Endothelial cell of umbilical vein (primary cell): ENCODE measurements at regions not wholly inside any gene's neighbourhood (a gene's known extent, or its start where the extent isn't known, plus 50 kb on each side); places are given as distances from the start of the nearest gene placed in this dataset.

Source experiments
- BruUV-seq: library from RNA; stranded (reverse); fragments of 400-500 nt; replicated peaks from 2 replicates; lab custom pipeline; 2021; lab: Mats Ljungman, UMichigan
- CTCF ChIA-PET: fragments of 300-600, 350-600 bp; sonication (Branson Sonifier 250); formaldehyde crosslinking; loops from one replicate; lab custom pipeline; 2021; ENCODE audit warnings: antibody characterized with exemption, inconsistent platforms; lab: Charles Lee
- POLR2A ChIA-PET: fragments of 300-600, 350-600 bp; sonication (Branson Sonifier 250); formaldehyde crosslinking; loops from one replicate; lab custom pipeline; 2021; ENCODE audit warnings: antibody characterized with exemption, inconsistent platforms; lab: Charles Lee
- DNase-seq: peaks from one replicate; pipeline ENCODE4 v3.0.0-alpha.2; 2011; ENCODE audit warnings: low read depth, low spot score
- FAIRE-seq: peaks from 2 replicates; lab custom pipeline; 2011; peaks lifted over from hg19 to GRCh38; lab: Jason Lieb, UNC
- H2AFZ ChIP-seq: 2 replicates; pipeline ENCODE4 v1.6.0; 2012; ENCODE audit warnings: low read depth, low read length, control low read depth, inconsistent platforms
- H3K27ac ChIP-seq: 2 replicates; pipeline ENCODE4 v1.5.1; 2011; ENCODE audit warnings: low read depth, mild to moderate bottlenecking, control low read depth, low read length, moderate library complexity; ENCODE audit not compliant: insufficient read depth
- H3K27me3 ChIP-seq, 2 experiments: 2 replicates each; pipeline versions ENCODE4 v1.6.0 to v1.6.1; 2011; ENCODE audit warnings: low read length in 2 of 2, mixed read lengths in 1 of 2; ENCODE audit not compliant: control insufficient read depth in 2 of 2, insufficient read depth in 2 of 2
- H3K36me3 ChIP-seq, 2 experiments: 2 replicates in 1 of 2; 3 replicates in 1 of 2; pipeline ENCODE4 v1.5.1; 2011; ENCODE audit warnings: low read length in 2 of 2, mild to moderate bottlenecking in 1 of 2, moderate library complexity in 1 of 2; ENCODE audit not compliant: control insufficient read depth in 2 of 2, insufficient read depth in 2 of 2; ENCODE audit errors: extremely low read depth in 1 of 2
- H3K4me1 ChIP-seq: 3 replicates; pipeline ENCODE4 v1.5.1; 2011; ENCODE audit warnings: mild to moderate bottlenecking, low read length; ENCODE audit not compliant: control insufficient read depth, insufficient read depth; ENCODE audit errors: extremely low read depth
- H3K4me2 ChIP-seq: 2 replicates; pipeline ENCODE4 v1.6.1; 2011; ENCODE audit warnings: low read length, control low read depth, mixed read lengths; ENCODE audit not compliant: insufficient read depth
- H3K4me3 ChIP-seq, 3 experiments: fragments of 200-600 bp in 1 of 3; sonication (generic), shearing (Covaris generic) in 1 of 3; replicated peaks in 1 of 3; 2 replicates each; pipeline ENCODE4 v1.5.1; 2011 to 2016; ENCODE audit warnings: control low read depth in 3 of 3, low read length in 3 of 3, mild to moderate bottlenecking in 2 of 3, inconsistent platforms in 1 of 3, low read depth in 1 of 3, moderate library complexity in 1 of 3; ENCODE audit not compliant: insufficient read depth in 1 of 3
- H3K79me2 ChIP-seq: 2 replicates; pipeline ENCODE4 v1.6.0; 2012; ENCODE audit warnings: low read length, inconsistent platforms; ENCODE audit not compliant: control insufficient read depth, insufficient read depth
- H3K9ac ChIP-seq: replicated peaks from 2 replicates; pipeline ENCODE3; 2011; ENCODE audit warnings: low read length, control low read depth; ENCODE audit not compliant: insufficient read depth; ENCODE audit errors: extremely low read depth
- H3K9me1 ChIP-seq: replicated peaks from 3 replicates; pipeline ENCODE4 v1.6.0; 2011; ENCODE audit warnings: mild to moderate bottlenecking, low read length; ENCODE audit not compliant: control insufficient read depth, insufficient read depth; ENCODE audit errors: extremely low read depth
- H3K9me3 ChIP-seq: replicated peaks from 2 replicates; pipeline ENCODE4 v1.5.1; 2012; ENCODE audit warnings: low read length, inconsistent platforms; ENCODE audit not compliant: control insufficient read depth, insufficient read depth
- H4K20me1 ChIP-seq: replicated peaks from 2 replicates; pipeline ENCODE3; 2011; ENCODE audit warnings: mild to moderate bottlenecking, low read length; ENCODE audit not compliant: control insufficient read depth, insufficient read depth; ENCODE audit errors: extremely low read depth
- EZH2 ChIP-seq: IDR thresholded peaks from 2 replicates; pipeline ENCODE4 v1.6.1; 2012; ENCODE audit warnings: borderline replicate concordance, low read depth, mild to moderate bottlenecking, moderate library complexity, low read length, inconsistent platforms; ENCODE audit not compliant: severe bottlenecking
- FOS ChIP-seq: IDR thresholded peaks from 2 replicates; pipeline ENCODE4 v1.6.1; 2011; ENCODE audit warnings: mild to moderate bottlenecking, low read length, moderate library complexity, borderline replicate concordance; ENCODE audit not compliant: insufficient read depth
- GATA2 ChIP-seq: IDR thresholded peaks from 2 replicates; pipeline ENCODE4 v1.7.0; 2011; ENCODE audit warnings: low read depth, mild to moderate bottlenecking, moderate library complexity, mixed read lengths, low read length; ENCODE audit not compliant: insufficient read length, insufficient read depth
- JUN ChIP-seq: IDR thresholded peaks from 2 replicates; pipeline ENCODE4 v1.6.1; 2011; ENCODE audit warnings: borderline replicate concordance, low read depth; ENCODE audit not compliant: insufficient read length, insufficient read depth
- MYC ChIP-seq: IDR thresholded peaks from one replicate; pipeline ENCODE4 v1.6.1; 2011; ENCODE audit warnings: mild to moderate bottlenecking, low read depth, low read length
- POLR2A ChIP-seq: IDR thresholded peaks from 2 replicates; pipeline ENCODE4 v1.6.1; 2012; ENCODE audit warnings: low read depth, mild to moderate bottlenecking, control low read depth, low read length
- POLR2AphosphoS5 ChIP-seq: IDR thresholded peaks from 2 replicates; pipeline ENCODE4 v1.6.1; 2012; ENCODE audit warnings: low read depth, mild to moderate bottlenecking, control low read depth, low read length, moderate library complexity; ENCODE audit not compliant: insufficient read depth
- dilution Hi-C: fragments of 300-500 bp; cut with MboI; formaldehyde crosslinking; loops from one replicate; pipeline ENCODE4 v1.15.0; 2019; ENCODE audit warnings: low sequenced_read_pairs; ENCODE audit not compliant: extremely low pct_ligation_motif_present
- intact Hi-C: fragments of 100-400 bp; cut with micrococcal nuclease; formaldehyde crosslinking; loops from one replicate; pipeline ENCODE4 v1.10.0; 2022
- TF ChIP-seq, protein P1 (sequence below), 2 donors: IDR thresholded peaks; 1 replicate in 1 of 2; 2 replicates in 1 of 2; pipeline ENCODE4 v1.5.1; 2011; ENCODE audit warnings: low read length in 2 of 2, mild to moderate bottlenecking in 2 of 2, moderate library complexity in 2 of 2, control low read depth in 1 of 2, inconsistent platforms in 1 of 2, low read depth in 1 of 2; ENCODE audit not compliant: insufficient read depth in 1 of 2; ENCODE audit errors: extremely low read depth in 1 of 2

DNA sequence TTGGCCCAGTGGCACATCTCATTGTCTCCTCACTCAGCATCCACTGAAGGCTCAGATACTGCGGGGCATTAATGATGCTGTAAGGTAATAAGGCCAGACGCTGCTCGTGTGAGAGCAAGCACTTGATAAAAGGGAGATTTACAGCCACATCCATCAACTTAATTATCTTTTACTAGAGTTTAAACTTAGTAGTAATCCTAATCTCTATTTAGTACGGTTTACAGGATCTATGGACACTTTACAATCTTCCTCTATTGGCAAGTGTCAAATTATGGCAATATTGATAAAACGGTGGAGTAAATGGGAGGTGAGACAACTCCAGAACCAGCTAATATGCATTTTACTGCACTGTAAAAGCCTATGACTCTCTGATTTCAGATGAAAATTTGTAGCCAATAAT, 192.7 kb upstream of the GPR12 start:
- DNase-seq (no peak), FAIRE-seq (no peak)
- dilution Hi-C loops: no loop called here
- no peaks in the 10 kb centered on the region for H3K79me2 ChIP-seq
- H3K4me1 ChIP-seq: no peaks in the 10 kb centered on the region
- no peaks in the 10 kb centered on the region for H4K20me1 ChIP-seq
- no peak overlapping the region for H3K9ac ChIP-seq
- TF ChIP-seq JUN: no peak
- no peak for TF ChIP-seq FOS
- TF ChIP-seq POLR2A: no peak
- TF ChIP-seq, protein P1, sequence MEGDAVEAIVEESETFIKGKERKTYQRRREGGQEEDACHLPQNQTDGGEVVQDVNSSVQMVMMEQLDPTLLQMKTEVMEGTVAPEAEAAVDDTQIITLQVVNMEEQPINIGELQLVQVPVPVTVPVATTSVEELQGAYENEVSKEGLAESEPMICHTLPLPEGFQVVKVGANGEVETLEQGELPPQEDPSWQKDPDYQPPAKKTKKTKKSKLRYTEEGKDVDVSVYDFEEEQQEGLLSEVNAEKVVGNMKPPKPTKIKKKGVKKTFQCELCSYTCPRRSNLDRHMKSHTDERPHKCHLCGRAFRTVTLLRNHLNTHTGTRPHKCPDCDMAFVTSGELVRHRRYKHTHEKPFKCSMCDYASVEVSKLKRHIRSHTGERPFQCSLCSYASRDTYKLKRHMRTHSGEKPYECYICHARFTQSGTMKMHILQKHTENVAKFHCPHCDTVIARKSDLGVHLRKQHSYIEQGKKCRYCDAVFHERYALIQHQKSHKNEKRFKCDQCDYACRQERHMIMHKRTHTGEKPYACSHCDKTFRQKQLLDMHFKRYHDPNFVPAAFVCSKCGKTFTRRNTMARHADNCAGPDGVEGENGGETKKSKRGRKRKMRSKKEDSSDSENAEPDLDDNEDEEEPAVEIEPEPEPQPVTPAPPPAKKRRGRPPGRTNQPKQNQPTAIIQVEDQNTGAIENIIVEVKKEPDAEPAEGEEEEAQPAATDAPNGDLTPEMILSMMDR (IDR thresholded peaks at IDR 0.05; ENCODE audit: extremely low read depth in 1 of 2, insufficient read depth in 1 of 2, low read depth in 1 of 2, low read length in 2 of 2): no peak
- TF ChIP-seq POLR2AphosphoS5: no peak
- no peak for TF ChIP-seq MYC
- no peak for TF ChIP-seq EZH2
- no peak for TF ChIP-seq GATA2
- no TSS peak for BruUV-seq
- peaks cover 2 to 6% of the 10 kb centered on the region in 2 experiments for H3K27me3 ChIP-seq
- H3K4me2 ChIP-seq: no peak overlapping the region
- CTCF ChIA-PET: interaction anchor here (1.4 kb wide), 1 partner anchor 409 kb away, joined by 4 read pairs; no protein-coding TSS in a partner anchor
- no peak overlapping the region for H2AFZ ChIP-seq
- no peak overlapping the region for H3K4me3 ChIP-seq
- POLR2A ChIA-PET: no interaction called here
- intact Hi-C loops: no loop called here
- H3K27ac ChIP-seq: no peak overlapping the region
- no peaks in the 10 kb centered on the region for H3K9me1 ChIP-seq
- H3K9me3 ChIP-seq: no peaks in the 10 kb centered on the region
- H3K36me3 ChIP-seq: no peaks in the 10 kb centered on the region
